Activated CD8-positive, alpha-beta T cell treated with anti-CD3 and anti-CD28 coated beads for 36 hours (primary cell): ENCODE measurements at regions not wholly inside any gene's neighbourhood (a gene's known extent, or its start where the extent isn't known, plus 50 kb on each side); places are given as distances from the start of the nearest gene placed in this dataset.
"Not testable (repeated sequence)": the region's sequence is repeated elsewhere in the genome, so short reads cannot be mapped to it uniquely, and the experiment has no call there.

Source experiments
- ATAC-seq: fragments of 200-7000 bp; cut with Tn5 transposase; one replicate; pipeline ENCODE4 v1.10.0; 2021; ENCODE audit warnings: mild to moderate bottlenecking, moderate library complexity
- CTCF ChIA-PET: fragments of 350-600 bp; sonication (Branson Sonifier 250); formaldehyde crosslinking; loops from one replicate; lab custom pipeline; 2021; ENCODE audit warnings: antibody characterized with exemption; lab: Charles Lee
- POLR2A ChIA-PET: fragments of 350-600 bp; sonication (Branson Sonifier 250); formaldehyde crosslinking; loops from one replicate; lab custom pipeline; 2021; ENCODE audit warnings: antibody characterized with exemption; lab: Charles Lee
- DNase-seq: peaks from one replicate; pipeline ENCODE4 v3.0.0-alpha.2; 2020
- H3K27ac Mint-ChIP-seq: one replicate; pipeline ENCODE4 v1.8.0; 2021; ENCODE audit warnings: mild to moderate bottlenecking, mixed read lengths
- H3K27me3 Mint-ChIP-seq: one replicate; pipeline ENCODE4 v1.8.0; 2021; ENCODE audit warnings: mixed read lengths
- H3K36me3 Mint-ChIP-seq: one replicate; pipeline ENCODE4 v1.8.0; 2021; ENCODE audit warnings: low read depth, mixed read lengths
- H3K4me1 Mint-ChIP-seq: one replicate; pipeline ENCODE4 v1.8.0; 2021; ENCODE audit warnings: low read depth, mixed read lengths
- H3K4me3 Mint-ChIP-seq: one replicate; pipeline ENCODE4 v1.8.0; 2021; ENCODE audit warnings: mild to moderate bottlenecking, moderate library complexity, mixed read lengths
- H3K9me3 Mint-ChIP-seq: one replicate; pipeline ENCODE4 v1.8.0; 2021; ENCODE audit warnings: mixed read lengths
- intact Hi-C: fragments of 100-400 bp; cut with micrococcal nuclease; formaldehyde crosslinking; loops from one replicate; pipeline ENCODE4 v1.10.0; 2022
- TF ChIP-seq, protein P1 (sequence below): fragments of 200-600 bp; IDR thresholded peaks from one replicate; pipeline ENCODE4 v1.8.0; 2022; ENCODE audit warnings: antibody characterized with exemption, mild to moderate bottlenecking

DNA sequence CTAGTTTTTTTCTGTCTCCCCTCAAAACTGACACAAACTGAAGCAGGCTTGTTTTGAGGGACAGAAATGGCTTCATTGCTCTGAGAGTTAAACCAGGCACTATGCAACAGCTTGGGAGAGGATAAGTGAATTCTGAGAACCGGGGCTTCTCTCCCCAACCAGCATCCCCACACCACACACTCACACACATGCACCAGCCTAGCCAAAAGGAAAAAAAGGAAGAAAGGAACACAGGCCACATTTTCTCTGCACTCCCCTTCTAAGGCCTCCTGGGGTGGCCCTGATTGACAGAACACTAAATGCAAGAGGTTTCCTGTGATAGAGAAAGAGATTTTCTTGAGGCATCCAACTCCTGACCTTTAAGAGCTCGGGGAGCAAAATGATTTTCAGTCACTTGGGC is 177.5 kb downstream of the TLE3 start:
- DNase-seq, result no peak
- no peak for ATAC-seq
- no peak overlapping the region for H3K27ac Mint-ChIP-seq
- H3K4me3 Mint-ChIP-seq, result no peak overlapping the region
- ChIA-PET POLR2A (no interaction called here), CTCF (no interaction called here)
- no peaks in the 10 kb centered on the region for H3K36me3 Mint-ChIP-seq
- no peaks in the 10 kb centered on the region for H3K4me1 Mint-ChIP-seq
- peaks cover 2% of the 10 kb centered on the region for H3K27me3 Mint-ChIP-seq
- intact Hi-C loops, result no loop called here
- peaks cover 12% of the 10 kb centered on the region for H3K9me3 Mint-ChIP-seq
- TF ChIP-seq, protein P1, sequence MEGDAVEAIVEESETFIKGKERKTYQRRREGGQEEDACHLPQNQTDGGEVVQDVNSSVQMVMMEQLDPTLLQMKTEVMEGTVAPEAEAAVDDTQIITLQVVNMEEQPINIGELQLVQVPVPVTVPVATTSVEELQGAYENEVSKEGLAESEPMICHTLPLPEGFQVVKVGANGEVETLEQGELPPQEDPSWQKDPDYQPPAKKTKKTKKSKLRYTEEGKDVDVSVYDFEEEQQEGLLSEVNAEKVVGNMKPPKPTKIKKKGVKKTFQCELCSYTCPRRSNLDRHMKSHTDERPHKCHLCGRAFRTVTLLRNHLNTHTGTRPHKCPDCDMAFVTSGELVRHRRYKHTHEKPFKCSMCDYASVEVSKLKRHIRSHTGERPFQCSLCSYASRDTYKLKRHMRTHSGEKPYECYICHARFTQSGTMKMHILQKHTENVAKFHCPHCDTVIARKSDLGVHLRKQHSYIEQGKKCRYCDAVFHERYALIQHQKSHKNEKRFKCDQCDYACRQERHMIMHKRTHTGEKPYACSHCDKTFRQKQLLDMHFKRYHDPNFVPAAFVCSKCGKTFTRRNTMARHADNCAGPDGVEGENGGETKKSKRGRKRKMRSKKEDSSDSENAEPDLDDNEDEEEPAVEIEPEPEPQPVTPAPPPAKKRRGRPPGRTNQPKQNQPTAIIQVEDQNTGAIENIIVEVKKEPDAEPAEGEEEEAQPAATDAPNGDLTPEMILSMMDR, result no peak

DNA sequence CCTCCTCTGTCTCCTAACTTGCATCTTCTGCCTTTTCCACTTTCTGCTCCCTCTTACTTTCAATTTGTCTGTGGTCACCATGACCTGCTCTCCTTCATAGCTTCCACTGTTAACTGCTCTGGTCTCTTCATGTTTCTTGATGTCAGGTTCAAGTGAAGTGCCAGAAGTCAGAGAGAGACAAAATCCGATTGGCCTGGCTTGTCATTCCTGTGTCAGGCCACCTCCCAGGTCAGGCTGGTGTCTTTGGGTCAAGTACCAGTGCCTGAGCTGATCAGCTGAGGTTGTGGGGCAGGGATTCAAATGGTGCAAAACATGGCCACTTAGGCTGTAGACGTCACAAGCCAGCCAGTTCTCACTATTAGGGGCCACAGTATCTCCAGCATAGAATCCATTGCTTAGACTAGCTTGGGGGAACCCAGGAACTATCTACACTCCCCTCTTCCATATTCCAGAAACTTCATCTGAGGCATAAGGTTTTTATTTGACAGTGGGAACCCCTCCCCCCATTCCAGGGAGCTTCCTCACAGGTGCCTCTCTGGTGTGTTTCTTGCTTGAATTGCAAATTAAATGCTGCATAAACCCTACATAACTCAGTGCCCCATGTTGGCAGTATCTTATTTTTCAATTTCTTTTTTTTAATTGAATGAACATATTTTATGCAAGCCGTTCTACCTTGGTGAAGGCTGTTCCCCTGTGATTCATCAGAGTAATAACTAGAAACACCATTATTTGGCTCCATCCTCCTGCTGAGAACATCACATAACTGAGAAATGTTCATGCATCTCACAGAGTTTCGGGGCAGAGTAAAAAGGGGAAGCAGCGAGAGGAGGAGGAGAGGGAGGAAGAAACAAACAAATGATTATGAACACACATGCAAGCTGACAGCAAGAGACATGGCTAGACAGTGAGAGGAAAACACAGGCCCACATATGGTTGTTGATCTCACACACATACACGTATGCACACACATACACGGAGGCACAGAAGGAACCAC is 175.8 kb downstream of the TLE3 start:
- Mint-ChIP-seq H3K4me1 (no peaks in the 10 kb centered on the region), H3K36me3 (no peaks in the 10 kb centered on the region), H3K27me3 (peaks cover 2% of the 10 kb centered on the region), H3K9me3 (peaks cover 14% of the 10 kb centered on the region), H3K27ac (no peak overlapping the region), H3K4me3 (no peak overlapping the region)
- CTCF ChIA-PET, result no interaction called here
- TF ChIP-seq, protein P1, result no peak
- intact Hi-C loops, result no loop called here
- POLR2A ChIA-PET, result no interaction called here
- no peak for DNase-seq
- no peak for ATAC-seq

DNA sequence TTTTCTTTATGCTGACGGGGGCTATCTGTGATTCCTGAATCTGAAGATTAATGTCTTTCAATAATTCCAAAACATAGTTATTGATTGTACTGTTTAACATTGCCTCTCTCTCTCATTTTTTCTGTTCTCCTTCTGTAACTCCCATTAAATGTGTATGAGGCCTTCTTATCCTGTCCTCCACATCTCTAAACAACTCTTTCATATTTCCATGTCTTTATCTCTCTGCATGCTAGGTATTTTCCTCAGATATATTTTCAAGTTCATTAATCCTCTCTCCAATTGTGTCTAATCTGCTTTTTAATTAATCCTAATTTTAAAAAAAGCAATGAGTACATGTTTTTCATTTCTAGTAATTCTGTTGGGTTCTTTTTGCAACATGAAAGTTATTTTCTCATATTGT is 173.2 kb downstream of the TLE3 start:
- Mint-ChIP-seq H3K36me3 (no peaks in the 10 kb centered on the region), H3K9me3 (peaks cover 15% of the 10 kb centered on the region), H3K4me1 (no peaks in the 10 kb centered on the region), H3K4me3 (no peak overlapping the region), H3K27ac (no peak overlapping the region), H3K27me3 (peaks cover 2% of the 10 kb centered on the region)
- ChIA-PET CTCF (no interaction called here), POLR2A (no interaction called here)
- no peak for ATAC-seq
- intact Hi-C loops, result no loop called here
- TF ChIP-seq, protein P1, result no peak
- DNase-seq, result no peak

DNA sequence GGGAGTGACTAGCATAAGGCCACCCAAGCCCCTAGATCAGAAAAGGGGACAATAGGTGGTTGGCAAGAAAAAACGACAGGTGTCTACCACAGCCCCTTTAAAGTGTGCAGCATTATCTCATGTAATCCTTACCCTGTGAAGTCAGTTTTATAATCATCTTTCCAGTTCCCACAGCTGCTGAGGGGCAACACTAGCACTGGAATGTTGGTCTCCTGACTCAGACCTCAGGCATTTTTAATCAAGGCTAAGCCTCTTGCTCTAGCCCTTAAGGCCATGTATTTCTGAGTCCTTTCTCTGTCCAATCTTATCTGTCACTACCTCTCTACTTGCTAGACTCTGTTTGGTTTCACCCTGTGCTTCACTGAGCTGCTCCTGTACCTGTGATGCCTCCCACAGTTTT is 171.7 kb downstream of the TLE3 start:
- ATAC-seq (no peak), DNase-seq (no peak)
- no peak overlapping the region for H3K27ac Mint-ChIP-seq
- H3K9me3 Mint-ChIP-seq, result peaks cover 17% of the 10 kb centered on the region
- H3K4me3 Mint-ChIP-seq, result no peak overlapping the region
- no peaks in the 10 kb centered on the region for H3K4me1 Mint-ChIP-seq
- peaks cover 3% of the 10 kb centered on the region for H3K27me3 Mint-ChIP-seq
- H3K36me3 Mint-ChIP-seq, result no peaks in the 10 kb centered on the region
- CTCF ChIA-PET, result no interaction called here
- TF ChIP-seq, protein P1, result no peak
- intact Hi-C loops, result no loop called here
- POLR2A ChIA-PET, result no interaction called here

DNA sequence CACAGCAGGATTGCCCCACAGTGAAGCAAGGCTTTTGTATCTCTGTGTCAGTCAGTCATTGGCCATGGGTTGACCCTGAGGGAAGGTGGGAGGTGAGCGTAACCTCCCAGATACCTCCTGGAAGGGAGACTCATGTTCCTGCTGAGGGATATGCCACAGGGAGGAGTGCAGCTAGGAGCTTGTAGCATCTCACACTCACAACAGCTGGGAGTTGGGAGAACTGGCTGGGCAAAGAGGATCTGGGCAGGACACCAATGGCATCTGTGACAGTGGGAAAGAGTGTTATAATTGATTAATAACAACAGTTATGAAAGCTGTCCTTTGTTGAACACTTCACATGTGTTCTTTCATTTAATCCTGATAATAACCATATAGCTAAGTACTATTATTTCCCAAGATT is 171.0 kb downstream of the TLE3 start:
- H3K27me3 Mint-ChIP-seq, result peaks cover 4% of the 10 kb centered on the region
- H3K36me3 Mint-ChIP-seq, result no peaks in the 10 kb centered on the region
- ATAC-seq, result no peak
- H3K9me3 Mint-ChIP-seq, result peaks cover 17% of the 10 kb centered on the region
- CTCF ChIA-PET, result no interaction called here
- no peak for DNase-seq
- POLR2A ChIA-PET, result no interaction called here
- no peaks in the 10 kb centered on the region for H3K4me1 Mint-ChIP-seq
- no peak overlapping the region for H3K4me3 Mint-ChIP-seq
- TF ChIP-seq, protein P1, result no peak
- intact Hi-C loops, result no loop called here
- no peak overlapping the region for H3K27ac Mint-ChIP-seq

DNA sequence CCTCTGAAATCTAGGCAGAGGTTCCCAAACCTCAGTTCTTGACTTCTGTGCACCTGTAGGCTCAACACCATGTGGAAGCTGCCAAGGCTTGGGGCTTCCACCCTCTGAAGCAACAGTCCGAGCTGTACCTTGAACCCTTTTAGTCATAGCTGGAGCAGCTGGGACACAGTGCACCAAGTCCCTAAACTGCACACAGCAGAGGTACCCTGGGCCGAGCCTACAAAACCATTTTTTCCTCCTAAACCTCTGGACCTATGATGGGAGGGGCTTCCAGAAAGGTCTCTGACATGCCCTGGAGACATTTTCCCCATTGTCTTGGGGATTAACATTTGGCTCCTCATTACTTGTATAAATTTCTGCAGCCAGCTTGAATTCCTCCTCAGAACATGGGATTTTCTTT is 168.8 kb downstream of the TLE3 start:
- H3K4me3 Mint-ChIP-seq, intact Hi-C loops, H3K4me1 Mint-ChIP-seq, DNase-seq, ATAC-seq, CTCF ChIA-PET, POLR2A ChIA-PET, H3K27ac Mint-ChIP-seq, H3K27me3 Mint-ChIP-seq, H3K36me3 Mint-ChIP-seq: not testable (repeated sequence)
- peaks cover 15% of the 10 kb centered on the region for H3K9me3 Mint-ChIP-seq
